ENCODE measurements at regions not wholly inside any gene's neighbourhood (a gene's known extent, or its start where the extent isn't known, plus 50 kb on each side); places are given as distances from the start of the nearest gene placed in this dataset.

- TF ChIP-seq POLR2A (IDR thresholded peaks at IDR 0.05) (no peak), EP300 (IDR thresholded peaks at IDR 0.05) (no peak)
Observed at GRCh38 chr5:2524620-2525019, 226.9 kb downstream of the IRX2 start.

All from ovary (tissue), 1 donor.